ENCODE measurements at regions not wholly inside any gene's neighbourhood (a gene's known extent, or its start where the extent isn't known, plus 50 kb on each side); places are given as distances from the start of the nearest gene placed in this dataset.
A peak's percentile ranks its signal among the peaks of the same experiment; 100 is the strongest.

DNA sequence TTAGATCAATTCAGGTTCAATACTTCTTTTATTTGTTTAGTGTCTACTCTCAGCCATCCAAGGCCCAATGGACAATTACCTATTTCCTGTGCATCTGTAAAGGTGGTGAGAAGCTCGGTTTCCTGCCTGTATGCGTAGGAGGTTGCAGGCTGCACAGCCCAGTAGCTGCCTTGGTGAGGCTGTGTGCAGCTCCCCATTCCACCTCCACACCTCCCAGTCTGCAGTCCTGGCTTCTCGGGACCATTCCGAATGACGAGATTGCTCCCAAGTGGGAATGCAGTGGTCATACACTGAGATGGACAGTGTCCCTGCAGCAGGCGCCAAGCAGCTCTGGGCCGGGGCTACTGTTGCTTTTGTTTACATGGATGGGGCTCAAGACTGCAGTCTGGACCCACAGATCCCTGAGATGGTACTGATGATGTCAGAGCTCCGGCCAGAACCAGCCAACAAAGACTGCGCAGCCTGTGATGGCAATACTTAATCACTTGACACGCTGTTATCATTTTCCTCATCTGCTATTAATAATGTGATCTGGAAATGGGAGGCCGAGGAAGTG lies 206.1 kb upstream of the IRX1 start:
- H3K27me3 ChIP-seq (ENCODE audit: insufficient read depth, low read length, poor library complexity, severe bottlenecking), result no peaks in the 10 kb centered on the region
- H3K36me3 ChIP-seq (ENCODE audit: insufficient read depth, low read length), result no peaks in the 10 kb centered on the region
- no peak overlapping the region for H3K27ac ChIP-seq (ENCODE audit: low read depth, low read length)
- H3K9me3 Mint-ChIP-seq, result peaks cover 4 to 18% (median 7%) of the 10 kb centered on the region in 5 donors
- H3K4me3 Mint-ChIP-seq, result no peak overlapping the region
- H3K27ac Mint-ChIP-seq, result no peak overlapping the region
- no peaks in the 10 kb centered on the region for H3K4me1 Mint-ChIP-seq
- H3K36me3 Mint-ChIP-seq, result no peaks in the 10 kb centered on the region
- H3K4me1 ChIP-seq (ENCODE audit: insufficient read depth, low read length), result no peaks in the 10 kb centered on the region
- DNase-seq, result no peak
- CTCF ChIA-PET, result no interaction called here
- no peaks in the 10 kb centered on the region for H3K27me3 Mint-ChIP-seq
- POLR2A ChIA-PET, result no interaction called here
- H3K9me3 ChIP-seq (ENCODE audit: low read length), result no peaks in the 10 kb centered on the region
- H3K4me3 ChIP-seq (ENCODE audit: low read length), result no peak overlapping the region

DNA sequence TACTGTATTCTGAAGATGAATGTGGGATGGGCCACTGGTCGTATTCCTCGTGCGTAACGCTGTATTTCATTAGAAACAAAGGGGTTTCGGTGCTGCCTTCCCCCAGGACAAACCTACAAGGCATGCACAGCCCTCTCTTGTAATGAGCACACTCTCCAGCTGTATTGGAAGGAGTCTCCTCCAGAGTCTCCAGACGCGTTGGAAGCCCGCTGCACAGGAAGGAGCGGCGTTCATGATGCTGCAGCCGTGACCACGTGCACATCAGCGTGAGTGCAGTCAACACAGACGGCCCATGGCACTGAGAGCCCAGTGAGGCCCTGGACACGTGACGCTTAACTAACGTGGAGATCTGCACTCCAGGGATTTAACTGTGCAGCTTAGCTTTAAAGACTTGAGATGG lies 209.0 kb upstream of the IRX1 start:
- H3K27ac ChIP-seq (ENCODE audit: low read depth, low read length), result no peak overlapping the region
- no peaks in the 10 kb centered on the region for H3K36me3 ChIP-seq (ENCODE audit: insufficient read depth, low read length)
- Mint-ChIP-seq H3K4me3 (no peak overlapping the region), H3K27ac (no peak overlapping the region), H3K27me3 (no peaks in the 10 kb centered on the region), H3K4me1 (no peaks in the 10 kb centered on the region), H3K36me3 (no peaks in the 10 kb centered on the region), H3K9me3 (peaks cover 3 to 23% (median 16%) of the 10 kb centered on the region in 5 donors)
- no peaks in the 10 kb centered on the region for H3K9me3 ChIP-seq (ENCODE audit: low read length)
- no peak for DNase-seq
- H3K27me3 ChIP-seq (ENCODE audit: insufficient read depth, low read length, poor library complexity, severe bottlenecking), result no peaks in the 10 kb centered on the region
- CTCF ChIA-PET, result no interaction called here
- POLR2A ChIA-PET, result no interaction called here
- H3K4me1 ChIP-seq (ENCODE audit: insufficient read depth, low read length), result no peaks in the 10 kb centered on the region
- H3K4me3 ChIP-seq (ENCODE audit: low read length), result no peak overlapping the region

DNA sequence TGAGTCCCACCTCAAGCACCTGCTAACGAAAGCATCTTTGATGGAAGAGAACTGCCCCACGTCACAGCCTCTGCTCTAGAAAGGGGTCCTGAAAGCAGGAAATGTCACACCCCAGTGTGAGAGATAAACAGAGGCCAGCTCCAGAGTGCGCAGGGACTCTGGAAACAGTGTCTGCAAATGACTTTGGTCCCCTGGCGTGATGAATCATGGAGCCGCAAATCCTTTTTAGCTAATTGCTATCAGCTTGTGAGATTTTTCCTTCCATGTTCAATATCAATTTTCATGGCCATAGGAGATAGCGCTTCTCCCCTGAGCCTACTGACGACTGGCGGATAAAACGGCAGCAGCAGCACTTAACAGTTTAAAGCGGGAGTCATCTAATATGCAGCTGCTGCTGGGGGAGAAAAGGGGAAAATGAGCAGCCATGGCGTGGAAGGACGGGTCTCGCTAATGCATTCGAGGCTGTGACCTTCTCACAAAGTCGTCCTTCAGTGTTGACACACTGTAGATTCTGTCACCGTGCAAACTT lies 209.6 kb upstream of the IRX1 start:
- no peaks in the 10 kb centered on the region for H3K27me3 ChIP-seq (ENCODE audit: insufficient read depth, low read length, poor library complexity, severe bottlenecking)
- Mint-ChIP-seq H3K4me3 (no peak overlapping the region), H3K4me1 (no peaks in the 10 kb centered on the region), H3K27ac (no peak overlapping the region), H3K9me3 (peaks cover 2 to 23% (median 16%) of the 10 kb centered on the region in 5 donors), H3K27me3 (no peaks in the 10 kb centered on the region), H3K36me3 (no peaks in the 10 kb centered on the region)
- H3K9me3 ChIP-seq (ENCODE audit: low read length), result no peaks in the 10 kb centered on the region
- no peaks in the 10 kb centered on the region for H3K36me3 ChIP-seq (ENCODE audit: insufficient read depth, low read length)
- DNase-seq, result no peak
- ChIA-PET POLR2A (no interaction called here), CTCF (no interaction called here)
- H3K27ac ChIP-seq (ENCODE audit: low read depth, low read length), result no peak overlapping the region
- no peaks in the 10 kb centered on the region for H3K4me1 ChIP-seq (ENCODE audit: insufficient read depth, low read length)
- H3K4me3 ChIP-seq (ENCODE audit: low read length), result no peak overlapping the region

DNA sequence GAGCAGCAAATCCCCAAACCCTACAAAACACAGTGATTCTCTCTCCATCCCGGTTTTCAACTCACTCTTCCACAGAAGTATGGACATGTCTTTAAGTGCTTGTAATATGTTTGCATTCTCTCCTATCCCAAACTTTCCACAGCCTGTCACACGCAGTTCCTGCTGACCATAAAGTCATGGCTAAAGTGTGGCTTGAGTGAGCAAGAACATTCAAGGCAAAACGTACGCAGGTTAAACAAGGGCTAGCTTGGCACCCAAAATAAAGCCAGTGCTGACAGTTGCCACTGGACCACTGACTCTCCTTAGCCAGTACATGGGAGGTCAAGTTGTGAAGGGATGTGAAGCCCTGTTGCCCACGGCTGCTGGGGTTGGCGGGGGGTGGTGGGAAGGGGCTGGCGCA lies 211.1 kb upstream of the IRX1 start:
- Histone ChIP-seq H3K9me3 (ENCODE audit: low read length) (no peaks in the 10 kb centered on the region), H3K27me3 (ENCODE audit: insufficient read depth, low read length, poor library complexity, severe bottlenecking) (no peaks in the 10 kb centered on the region), H3K27ac (ENCODE audit: low read depth, low read length) (no peak overlapping the region), H3K36me3 (ENCODE audit: insufficient read depth, low read length) (no peaks in the 10 kb centered on the region), H3K4me3 (ENCODE audit: low read length) (no peak overlapping the region), H3K4me1 (ENCODE audit: insufficient read depth, low read length) (no peaks in the 10 kb centered on the region)
- Mint-ChIP-seq H3K9me3 (peaks cover 2 to 26% (median 16%) of the 10 kb centered on the region in 5 donors), H3K4me3 (no peak overlapping the region), H3K27me3 (no peaks in the 10 kb centered on the region), H3K27ac (no peak overlapping the region), H3K36me3 (no peaks in the 10 kb centered on the region), H3K4me1 (no peaks in the 10 kb centered on the region)
- no peak for DNase-seq
- ChIA-PET POLR2A (no interaction called here), CTCF (no interaction called here)

DNA sequence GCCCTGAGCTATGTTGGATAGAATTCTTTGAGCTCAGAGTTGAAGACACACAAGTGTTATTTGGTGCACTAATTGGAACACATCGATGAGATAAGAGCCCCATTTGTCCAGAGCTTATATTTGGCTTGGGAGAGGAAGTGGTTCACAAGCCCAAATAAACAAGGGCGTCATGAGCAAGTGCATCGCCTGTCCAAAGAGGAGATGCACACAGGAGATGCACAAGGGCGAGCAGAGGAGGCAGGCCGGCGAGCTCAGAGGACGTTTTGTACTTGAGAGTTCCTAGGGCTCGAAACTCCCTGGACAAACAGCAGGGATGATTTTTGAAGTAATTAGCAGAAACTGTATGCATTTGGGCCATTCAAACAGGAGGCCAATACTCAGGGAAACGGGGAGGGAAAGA lies 212.8 kb upstream of the IRX1 start:
- CTCF ChIA-PET, result no interaction called here
- no peak for DNase-seq
- H3K9me3 Mint-ChIP-seq, result peaks cover 3 to 23% (median 15%) of the 10 kb centered on the region in 5 donors

DNA sequence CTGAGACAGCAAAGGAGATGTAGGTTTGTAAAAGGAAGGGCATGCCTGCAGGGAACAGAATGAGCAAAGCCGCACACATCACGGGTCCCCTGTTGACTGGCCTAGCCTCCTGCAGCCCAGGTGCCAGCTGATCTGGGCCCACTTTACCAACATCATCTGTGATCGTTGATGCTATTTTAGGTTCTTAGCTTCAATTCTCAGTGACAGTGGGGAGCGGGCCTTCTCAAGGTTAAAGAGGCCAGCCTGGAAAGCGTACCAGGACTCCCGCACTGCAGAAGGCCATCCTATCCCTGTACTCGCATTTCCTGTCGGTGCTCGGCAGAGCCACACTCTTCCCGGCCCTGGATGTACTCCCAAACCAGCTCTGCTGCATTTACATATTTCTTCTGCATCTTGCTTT lies 213.5 kb upstream of the IRX1 start:
- DNase-seq, result no peak
- H3K36me3 ChIP-seq (ENCODE audit: insufficient read depth, low read length), result no peaks in the 10 kb centered on the region
- Mint-ChIP-seq H3K27me3 (no peaks in the 10 kb centered on the region), H3K36me3 (no peaks in the 10 kb centered on the region), H3K4me3 (no peak overlapping the region), H3K27ac (peak overlapping the region in 1 of 8 donors; percentile 75), H3K9me3 (peaks cover 4 to 28% (median 15%) of the 10 kb centered on the region in 5 donors), H3K4me1 (no peaks in the 10 kb centered on the region)
- H3K27me3 ChIP-seq (ENCODE audit: insufficient read depth, low read length, poor library complexity, severe bottlenecking), result no peaks in the 10 kb centered on the region
- CTCF ChIA-PET, result no interaction called here
- H3K4me3 ChIP-seq (ENCODE audit: low read length), result no peak overlapping the region
- no peaks in the 10 kb centered on the region for H3K4me1 ChIP-seq (ENCODE audit: insufficient read depth, low read length)
- POLR2A ChIA-PET, result no interaction called here
- no peak overlapping the region for H3K27ac ChIP-seq (ENCODE audit: low read depth, low read length)
- H3K9me3 ChIP-seq (ENCODE audit: low read length), result no peaks in the 10 kb centered on the region

More for the DNA sequence above, 212.8 kb upstream of the IRX1 start:
- no peaks in the 10 kb centered on the region for H3K27me3 ChIP-seq (ENCODE audit: insufficient read depth, low read length, poor library complexity, severe bottlenecking)
- H3K36me3 ChIP-seq (ENCODE audit: insufficient read depth, low read length), result no peaks in the 10 kb centered on the region
- H3K27ac ChIP-seq (ENCODE audit: low read depth, low read length), result no peak overlapping the region
- H3K9me3 ChIP-seq (ENCODE audit: low read length), result no peaks in the 10 kb centered on the region
- POLR2A ChIA-PET, result no interaction called here
- Mint-ChIP-seq H3K27ac (no peak overlapping the region), H3K36me3 (no peaks in the 10 kb centered on the region), H3K4me1 (no peaks in the 10 kb centered on the region), H3K4me3 (no peak overlapping the region), H3K27me3 (no peaks in the 10 kb centered on the region)
- H3K4me3 ChIP-seq (ENCODE audit: low read length), result no peak overlapping the region
- H3K4me1 ChIP-seq (ENCODE audit: insufficient read depth, low read length), result no peaks in the 10 kb centered on the region

DNA sequence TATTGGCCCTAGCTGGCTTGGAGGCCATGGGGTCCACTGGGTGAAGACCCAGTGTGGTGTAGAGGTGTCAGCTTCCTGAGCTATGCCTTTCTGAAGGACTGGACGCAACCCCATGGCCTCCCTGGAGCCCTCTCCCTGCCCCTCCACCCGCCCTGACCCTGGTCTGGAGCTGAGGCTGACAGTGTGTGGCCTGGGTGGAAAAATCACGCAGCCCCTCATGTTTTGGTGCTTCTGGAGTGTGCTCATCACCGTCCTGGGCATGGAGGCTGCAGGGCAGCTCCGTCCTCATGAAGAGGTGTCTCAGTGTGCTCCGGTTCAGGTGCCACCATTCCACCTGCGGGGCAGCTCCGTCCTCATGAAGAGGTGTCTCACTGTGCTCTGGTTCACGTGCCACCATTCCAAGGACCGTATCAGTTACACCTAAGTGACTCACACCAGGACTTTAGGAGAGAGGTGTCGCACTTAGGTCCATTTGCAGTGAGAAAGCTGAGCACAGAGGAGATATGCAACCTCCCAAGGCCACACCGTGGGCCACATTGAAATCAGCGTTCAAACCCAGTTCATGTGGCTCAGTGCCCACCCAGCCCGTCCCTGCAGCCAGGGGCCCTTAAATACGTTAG lies 214.3 kb upstream of the IRX1 start:
- ChIA-PET CTCF (no interaction called here), POLR2A (no interaction called here)
- Mint-ChIP-seq H3K36me3 (no peaks in the 10 kb centered on the region), H3K4me3 (no peak overlapping the region), H3K27ac (no peak overlapping the region), H3K9me3 (peaks cover 5 to 30% (median 15%) of the 10 kb centered on the region in 5 donors), H3K27me3 (no peaks in the 10 kb centered on the region), H3K4me1 (no peaks in the 10 kb centered on the region)
- no peaks in the 10 kb centered on the region for H3K4me1 ChIP-seq (ENCODE audit: insufficient read depth, low read length)
- H3K4me3 ChIP-seq (ENCODE audit: low read length), result no peak overlapping the region
- no peak overlapping the region for H3K27ac ChIP-seq (ENCODE audit: low read depth, low read length)
- no peaks in the 10 kb centered on the region for H3K27me3 ChIP-seq (ENCODE audit: insufficient read depth, low read length, poor library complexity, severe bottlenecking)
- no peaks in the 10 kb centered on the region for H3K9me3 ChIP-seq (ENCODE audit: low read length)
- no peaks in the 10 kb centered on the region for H3K36me3 ChIP-seq (ENCODE audit: insufficient read depth, low read length)
- no peak for DNase-seq

DNA sequence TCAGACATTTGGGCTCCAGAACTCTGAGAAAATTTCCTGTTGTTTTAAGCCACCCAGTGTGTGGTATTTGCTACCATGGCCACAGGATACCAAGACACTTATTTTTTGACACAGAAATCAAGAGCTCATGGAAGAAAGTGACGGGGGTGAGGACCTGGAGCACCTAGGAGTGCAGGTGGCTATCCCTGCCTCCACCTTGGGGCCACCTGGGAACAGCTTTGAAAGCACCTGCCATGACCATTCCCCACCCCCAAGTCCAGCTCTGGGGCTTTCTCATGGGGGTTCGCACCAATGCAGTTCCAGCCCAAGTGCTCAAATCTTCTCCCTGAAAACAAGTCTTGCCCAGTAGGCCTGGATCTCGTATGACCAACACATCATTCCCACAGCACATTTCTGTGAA lies 214.9 kb upstream of the IRX1 start:
- DNase-seq, result no peak
- Mint-ChIP-seq H3K27me3 (no peaks in the 10 kb centered on the region), H3K4me3 (no peak overlapping the region), H3K27ac (no peak overlapping the region), H3K9me3 (peaks cover 7 to 37% (median 15%) of the 10 kb centered on the region in 5 donors), H3K36me3 (no peaks in the 10 kb centered on the region), H3K4me1 (no peaks in the 10 kb centered on the region)
- Histone ChIP-seq H3K36me3 (ENCODE audit: insufficient read depth, low read length) (no peaks in the 10 kb centered on the region), H3K27me3 (ENCODE audit: insufficient read depth, low read length, poor library complexity, severe bottlenecking) (no peaks in the 10 kb centered on the region), H3K4me3 (ENCODE audit: low read length) (no peak overlapping the region), H3K27ac (ENCODE audit: low read depth, low read length) (no peak overlapping the region), H3K4me1 (ENCODE audit: insufficient read depth, low read length) (no peaks in the 10 kb centered on the region), H3K9me3 (ENCODE audit: low read length) (no peaks in the 10 kb centered on the region)
- CTCF ChIA-PET, result no interaction called here
- POLR2A ChIA-PET, result no interaction called here

Data from CD8-positive, alpha-beta memory T cell (primary cell).